H1 (cell line): ENCODE measurements at regions not wholly inside any gene's neighbourhood (a gene's known extent, or its start where the extent isn't known, plus 50 kb on each side); places are given as distances from the start of the nearest gene placed in this dataset.
A peak's percentile ranks its signal among the peaks of the same experiment; 100 is the strongest.

Source experiments
- CTCF ChIA-PET: fragments of 300-600 bp; sonication (Branson Sonifier 250); formaldehyde crosslinking; loops from one replicate; lab custom pipeline; 2021; ENCODE audit not compliant: partially characterized antibody; lab: Charles Lee
- POLR2A ChIA-PET: fragments of 300-600 bp; sonication (Branson Sonifier 250); formaldehyde crosslinking; loops from one replicate; lab custom pipeline; 2021; ENCODE audit warnings: inconsistent platforms; ENCODE audit not compliant: partially characterized antibody; lab: Charles Lee
- DNase-seq, 2 experiments: peaks; one replicate each; pipeline versions ENCODE4 v3.0.0 to v3.0.0-alpha.2; 2010 to 2022; ENCODE audit warnings: low spot score in 2 of 2, low read depth in 1 of 2, mixed read lengths in 1 of 2
- FAIRE-seq: peaks from 2 replicates; lab custom pipeline; 2011; peaks lifted over from hg19 to GRCh38; lab: Jason Lieb, UNC
- H2AFZ ChIP-seq: 2 replicates; pipeline ENCODE4 v1.8.1; 2012; ENCODE audit warnings: low read length, inconsistent platforms
- H2AK5ac ChIP-seq: 2 replicates; pipeline ENCODE4 v1.6.1; 2013; ENCODE audit warnings: low read depth, low read length
- H2BK120ac ChIP-seq: replicated peaks from 2 replicates; pipeline ENCODE3; 2013; ENCODE audit warnings: low read depth, low read length, inconsistent platforms
- H2BK12ac ChIP-seq: 2 replicates; pipeline ENCODE4 v1.6.1; 2013; ENCODE audit warnings: low read depth, low read length
- H2BK15ac ChIP-seq: 2 replicates; pipeline ENCODE4 v1.6.1; 2013; ENCODE audit warnings: low read length
- H2BK20ac ChIP-seq: 2 replicates; pipeline ENCODE4 v1.6.1; 2013; ENCODE audit warnings: low read length
- H2BK5ac ChIP-seq: 2 replicates; pipeline ENCODE4 v1.6.1; 2013; ENCODE audit warnings: low read depth, low read length
- H3K14ac ChIP-seq: 2 replicates; pipeline ENCODE4 v1.6.1; 2013; ENCODE audit warnings: inconsistent platforms; ENCODE audit not compliant: insufficient read length
- H3K18ac ChIP-seq: 2 replicates; pipeline ENCODE4 v1.6.1; 2013; ENCODE audit warnings: low read length; ENCODE audit errors: extremely low read depth
- H3K23ac ChIP-seq: 2 replicates; pipeline ENCODE4 v1.6.1; 2013; ENCODE audit warnings: inconsistent platforms; ENCODE audit not compliant: insufficient read length
- H3K23me2 ChIP-seq: 2 replicates; pipeline ENCODE4 v1.6.1; 2013; ENCODE audit warnings: low read depth, low read length
- H3K27ac ChIP-seq: 2 replicates; pipeline ENCODE4 v1.6.1; 2011; ENCODE audit warnings: low read depth, low read length, inconsistent platforms
- H3K27me3 ChIP-seq, 4 experiments: replicated peaks in 1 of 4; 1 replicate in 1 of 4; 2 replicates in 3 of 4; pipeline versions ENCODE4 v1.6.1 to v1.8.1; 2011 to 2013; ENCODE audit warnings: low read length in 3 of 4, mild to moderate bottlenecking in 3 of 4, inconsistent platforms in 2 of 4, mixed read lengths in 2 of 4, moderate library complexity in 1 of 4; ENCODE audit not compliant: control insufficient read depth in 3 of 4, insufficient read depth in 3 of 4; ENCODE audit errors: extremely low read depth in 1 of 4
- H3K36me3 ChIP-seq, 4 experiments: 2 replicates each; pipeline versions ENCODE4 v1.6.1 to v1.8.1; 2011 to 2013; ENCODE audit warnings: mild to moderate bottlenecking in 4 of 4, low read length in 3 of 4, moderate library complexity in 2 of 4, control low read depth in 1 of 4, inconsistent platforms in 1 of 4; ENCODE audit not compliant: insufficient read depth in 4 of 4, control insufficient read depth in 2 of 4
- H3K4ac ChIP-seq: replicated peaks from 2 replicates; pipeline ENCODE3; 2013; ENCODE audit warnings: low read length, low read depth, mixed read lengths, inconsistent platforms; ENCODE audit not compliant: insufficient read length
- H3K4me1 ChIP-seq, 4 experiments: replicated peaks in 1 of 4; 1 replicate in 1 of 4; 2 replicates in 3 of 4; pipeline versions ENCODE4 v1.6.1 to v1.8.1; 2011 to 2013; ENCODE audit warnings: low read length in 3 of 4, inconsistent platforms in 2 of 4, mixed read lengths in 1 of 4; ENCODE audit not compliant: insufficient read depth in 4 of 4, control insufficient read depth in 3 of 4
- H3K4me2 ChIP-seq, 2 experiments: 2 replicates each; pipeline versions ENCODE4 v1.6.1 to v1.8.1; 2011 to 2013; ENCODE audit warnings: low read depth in 2 of 2, low read length in 2 of 2, control low read depth in 1 of 2, inconsistent platforms in 1 of 2, mild to moderate bottlenecking in 1 of 2; ENCODE audit not compliant: insufficient read depth in 1 of 2
- H3K4me3 ChIP-seq, 4 experiments: fragments of 200-600, 300-600 bp in 1 of 4; sonication (generic), shearing (Covaris generic), sonication (Bioruptor Twin) in 1 of 4; 2 replicates each; pipeline versions ENCODE4 v1.5.1 to v1.8.1; 2011 to 2016; ENCODE audit warnings: low read length in 4 of 4, low read depth in 3 of 4, control low read depth in 2 of 4, inconsistent platforms in 2 of 4, mild to moderate bottlenecking in 2 of 4, mixed read lengths in 1 of 4, moderate library complexity in 1 of 4; ENCODE audit not compliant: insufficient read depth in 2 of 4; ENCODE audit errors: extremely low read depth in 1 of 4
- H3K56ac ChIP-seq: replicated peaks from 2 replicates; pipeline ENCODE3; 2013; ENCODE audit warnings: low read depth, mild to moderate bottlenecking, mixed read lengths, low read length, inconsistent platforms; ENCODE audit not compliant: insufficient read length
- H3K79me1 ChIP-seq: 2 replicates; pipeline ENCODE4 v1.6.1; 2013; ENCODE audit warnings: low read depth, low read length, control low read depth
- H3K79me2 ChIP-seq, 2 experiments: 2 replicates each; pipeline versions ENCODE4 v1.6.1 to v1.8.1; 2012 to 2013; ENCODE audit warnings: low read length in 2 of 2, mild to moderate bottlenecking in 2 of 2, inconsistent platforms in 1 of 2; ENCODE audit not compliant: insufficient read depth in 2 of 2, control insufficient read depth in 1 of 2
- H3K9ac ChIP-seq, 4 experiments: replicated peaks in 1 of 4; 1 replicate in 1 of 4; 2 replicates in 3 of 4; pipeline versions ENCODE4 v1.6.1 to v1.8.1; 2011 to 2013; ENCODE audit warnings: low read depth in 3 of 4, low read length in 3 of 4, control low read depth in 2 of 4, mild to moderate bottlenecking in 2 of 4, moderate library complexity in 2 of 4, inconsistent platforms in 1 of 4; ENCODE audit errors: extremely low read depth in 1 of 4
- H3K9me3 ChIP-seq, 2 experiments: 2 replicates each; pipeline versions ENCODE4 v1.6.1 to v1.8.1; 2012 to 2013; ENCODE audit warnings: mild to moderate bottlenecking in 2 of 2, moderate library complexity in 2 of 2, control low read depth in 1 of 2, inconsistent platforms in 1 of 2, low read depth in 1 of 2, low read length in 1 of 2, mixed read lengths in 1 of 2; ENCODE audit not compliant: insufficient read depth in 2 of 2
- H4K20me1 ChIP-seq, 2 experiments: replicated peaks in 1 of 2; 2 replicates each; pipeline versions ENCODE3 to v1.8.1; 2011 to 2013; ENCODE audit warnings: inconsistent platforms in 2 of 2, low read length in 2 of 2, mild to moderate bottlenecking in 1 of 2; ENCODE audit not compliant: insufficient read depth in 2 of 2, control insufficient read depth in 1 of 2
- H4K5ac ChIP-seq: 2 replicates; pipeline ENCODE4 v1.6.1; 2013; ENCODE audit warnings: low read length, low read depth, mixed read lengths, inconsistent platforms; ENCODE audit not compliant: insufficient read length
- H4K8ac ChIP-seq: 2 replicates; pipeline ENCODE4 v1.8.0; 2013; ENCODE audit warnings: mild to moderate bottlenecking, moderate library complexity, low read length, inconsistent platforms; ENCODE audit not compliant: insufficient read depth; ENCODE audit errors: extremely low read depth
- H4K91ac ChIP-seq: replicated peaks from 2 replicates; pipeline ENCODE3; 2013; ENCODE audit warnings: low read length, mixed read lengths, inconsistent platforms; ENCODE audit not compliant: insufficient read length
- ATF2 ChIP-seq: IDR thresholded peaks from 2 replicates; pipeline ENCODE4 v1.6.1; 2012; ENCODE audit warnings: low read length, inconsistent platforms
- BCL11A ChIP-seq, 2 experiments: IDR thresholded peaks; one replicate each; pipeline ENCODE4 v1.6.1; 2011; ENCODE audit warnings: low read depth in 2 of 2, low read length in 2 of 2, mild to moderate bottlenecking in 2 of 2
- BRCA1 ChIP-seq: IDR thresholded peaks from 2 replicates; pipeline ENCODE4 v1.6.1; 2012; ENCODE audit warnings: low read depth, low read length, improper control_type of control experiment
- CREB1 ChIP-seq: IDR thresholded peaks from 2 replicates; pipeline ENCODE4 v1.6.1; 2012; ENCODE audit warnings: inconsistent platforms
- EP300 ChIP-seq, 2 experiments: IDR thresholded peaks; 1 replicate in 1 of 2; 2 replicates in 1 of 2; pipeline ENCODE4 v1.6.1; 2011 to 2012; ENCODE audit warnings: low read depth in 2 of 2, low read length in 2 of 2, mild to moderate bottlenecking in 2 of 2, borderline replicate concordance in 1 of 2, inconsistent platforms in 1 of 2, moderate library complexity in 1 of 2
- FOSL1 ChIP-seq: IDR thresholded peaks from 2 replicates; pipeline ENCODE4 v1.6.1; 2011; ENCODE audit warnings: mild to moderate bottlenecking, low read depth, low read length, moderate library complexity; ENCODE audit not compliant: insufficient read depth
- GABPA ChIP-seq: IDR thresholded peaks from 2 replicates; pipeline ENCODE4 v1.6.1; 2011; ENCODE audit warnings: mild to moderate bottlenecking, low read length, moderate library complexity, borderline replicate concordance; ENCODE audit not compliant: insufficient read depth
- JUN ChIP-seq: IDR thresholded peaks from 2 replicates; pipeline ENCODE4 v1.6.1; 2011; ENCODE audit warnings: low read depth, mild to moderate bottlenecking, improper control_type of control experiment, low read length
- KDM4A ChIP-seq: IDR thresholded peaks from one replicate; pipeline ENCODE4 v1.7.1; 2012; ENCODE audit warnings: low read depth, mild to moderate bottlenecking, moderate library complexity, low read length, inconsistent platforms; ENCODE audit not compliant: severe bottlenecking
- POU5F1 ChIP-seq: IDR thresholded peaks from 2 replicates; pipeline ENCODE4 v1.6.1; 2011; ENCODE audit warnings: low read depth, mild to moderate bottlenecking, low read length, moderate library complexity
- RFX5 ChIP-seq: IDR thresholded peaks from 2 replicates; pipeline ENCODE4 v1.6.1; 2011; ENCODE audit warnings: low read depth, low read length, improper control_type of control experiment, borderline replicate concordance
- SP1 ChIP-seq: IDR thresholded peaks from 2 replicates; pipeline ENCODE4 v1.6.1; 2011; ENCODE audit warnings: low read depth, low read length
- TAF7 ChIP-seq: optimal IDR thresholded peaks from 2 replicates; pipeline ENCODE3; 2011; ENCODE audit warnings: low read depth, mild to moderate bottlenecking, inconsistent platforms, low read length, moderate library complexity, borderline replicate concordance
- WGBS, 2 experiments: shearing (Covaris generic) in 1 of 2; methylation state at CpG; one replicate each; pipeline versions ENCODE4 v1.1.6 to v1.1.7; 2013 to 2015; ENCODE audit warnings: low lambda C conversion rate in 2 of 2, mixed read lengths in 2 of 2, inconsistent platforms in 1 of 2, low coverage in 1 of 2, missing lambda C conversion rate in 1 of 2; ENCODE audit not compliant: insufficient replicate concordance in 2 of 2, insufficient coverage in 1 of 2, insufficient read length in 1 of 2; ENCODE audit errors: extremely low coverage in 1 of 2, missing lambda C conversion rate in 1 of 2; 5-methylcytosine and 5-hydroxymethylcytosine counted together

GRCh38 chr14:55761651-55762050, 181.6 kb downstream of the KTN1 start:
- Histone ChIP-seq H2BK20ac (no peak overlapping the region), H3K27ac (no peak overlapping the region), H2BK15ac (no peak overlapping the region), H3K9ac (no peak overlapping the region), H3K23me2 (no peaks in the 10 kb centered on the region; the same call in 1 of the 2 replicates), H4K20me1 (no peaks in the 10 kb centered on the region), H3K4ac (peak overlapping the region; percentile 40), H4K5ac (no peak overlapping the region)
- whole genome bisulfite sequencing, 2 experiments, result 94% methylated on average over 1 of the region's 1 CpG; no CpG with 5 or more reads in 1 of the 2 experiments
- ChIA-PET CTCF (interaction anchor here (0.9 to 1.6 kb wide), 3 partner anchors 9 to 58 kb away, joined by 3 to 6 read pairs (median 4); no protein-coding TSS in a partner anchor), POLR2A (no interaction called here)
- FAIRE-seq, result no peak
- TF ChIP-seq SP1 (no peak), GABPA (no peak), FOSL1 (no peak), EP300 (IDR thresholded peaks at IDR 0.05; ENCODE audit: borderline replicate concordance in 1 of 2, low read depth in 2 of 2, low read length in 2 of 2) (no peak), TAF7 (no peak), ATF2 (no peak), KDM4A (no peak), JUN (no peak), CREB1 (no peak), BCL11A (IDR thresholded peaks at IDR 0.05; ENCODE audit: low read depth in 2 of 2, low read length in 2 of 2) (no peak), BRCA1 (no peak), RFX5 (no peak), POU5F1 (no peak)
- TF ChIP-seq, all 59 proteins: peak for 0
- H3K56ac ChIP-seq, result no peak overlapping the region
- H3K23ac ChIP-seq, result no peak overlapping the region
- H3K36me3 ChIP-seq, result no peaks in the 10 kb centered on the region
- no peak overlapping the region for H2BK120ac ChIP-seq
- H3K4me3 ChIP-seq, result no peak overlapping the region
- H3K27me3 ChIP-seq, result no peaks in the 10 kb centered on the region
- no peaks in the 10 kb centered on the region for H3K9me3 ChIP-seq
- H3K79me2 ChIP-seq, result no peaks in the 10 kb centered on the region
- H4K91ac ChIP-seq, result no peak overlapping the region
- H3K4me1 ChIP-seq, result peaks cover 0 to 6% (median 4%) of the 10 kb centered on the region in 4 experiments; a peak in 4 of 7 replicates
- no peak overlapping the region for H3K4me2 ChIP-seq
- H3K14ac ChIP-seq, result no peak overlapping the region
- H2BK12ac ChIP-seq, result no peak overlapping the region
- H3K79me1 ChIP-seq, result no peaks in the 10 kb centered on the region
- H2AK5ac ChIP-seq, result no peak overlapping the region
- H3K18ac ChIP-seq, result no peak overlapping the region
- H4K8ac ChIP-seq, result no peak overlapping the region
- H2AFZ ChIP-seq, result no peak overlapping the region
- no peak overlapping the region for H2BK5ac ChIP-seq
- no peak for DNase-seq
